ENCODE measurements at regions not wholly inside any gene's neighbourhood (a gene's known extent, or its start where the extent isn't known, plus 50 kb on each side); places are given as distances from the start of the nearest gene placed in this dataset.

- TF ChIP-seq, protein P1, sequence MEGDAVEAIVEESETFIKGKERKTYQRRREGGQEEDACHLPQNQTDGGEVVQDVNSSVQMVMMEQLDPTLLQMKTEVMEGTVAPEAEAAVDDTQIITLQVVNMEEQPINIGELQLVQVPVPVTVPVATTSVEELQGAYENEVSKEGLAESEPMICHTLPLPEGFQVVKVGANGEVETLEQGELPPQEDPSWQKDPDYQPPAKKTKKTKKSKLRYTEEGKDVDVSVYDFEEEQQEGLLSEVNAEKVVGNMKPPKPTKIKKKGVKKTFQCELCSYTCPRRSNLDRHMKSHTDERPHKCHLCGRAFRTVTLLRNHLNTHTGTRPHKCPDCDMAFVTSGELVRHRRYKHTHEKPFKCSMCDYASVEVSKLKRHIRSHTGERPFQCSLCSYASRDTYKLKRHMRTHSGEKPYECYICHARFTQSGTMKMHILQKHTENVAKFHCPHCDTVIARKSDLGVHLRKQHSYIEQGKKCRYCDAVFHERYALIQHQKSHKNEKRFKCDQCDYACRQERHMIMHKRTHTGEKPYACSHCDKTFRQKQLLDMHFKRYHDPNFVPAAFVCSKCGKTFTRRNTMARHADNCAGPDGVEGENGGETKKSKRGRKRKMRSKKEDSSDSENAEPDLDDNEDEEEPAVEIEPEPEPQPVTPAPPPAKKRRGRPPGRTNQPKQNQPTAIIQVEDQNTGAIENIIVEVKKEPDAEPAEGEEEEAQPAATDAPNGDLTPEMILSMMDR (IDR thresholded peaks at IDR 0.05), result no peak
- no peak for TF ChIP-seq ZFX (IDR thresholded peaks at IDR 0.05; ENCODE audit: borderline replicate concordance)
Observed at GRCh38 chr7:119868387-119868786, 404.6 kb upstream of the KCND2 start.

All from 22Rv1 (cell line).